ENCODE measurements at regions not wholly inside any gene's neighbourhood (a gene's known extent, or its start where the extent isn't known, plus 50 kb on each side); places are given as distances from the start of the nearest gene placed in this dataset.

DNA sequence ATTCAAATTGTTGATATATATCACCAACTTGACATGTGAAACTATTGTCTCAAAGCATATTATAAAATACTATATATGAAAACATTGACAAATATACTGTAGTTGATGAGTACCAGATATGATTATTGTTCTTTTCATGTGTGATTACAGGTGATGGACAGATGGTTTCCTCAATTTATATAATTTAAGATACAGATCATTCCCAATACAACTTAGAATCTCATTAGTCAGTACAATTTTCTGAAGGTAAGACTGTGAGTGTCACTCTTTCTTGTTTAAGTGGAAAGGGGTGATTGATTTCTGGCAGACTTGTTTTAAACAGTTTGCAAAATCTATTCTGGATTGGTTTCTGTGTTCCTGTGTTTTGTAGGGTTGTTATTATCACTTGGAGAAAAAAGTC, 498.8 kb downstream of the IRS2 start:
- no peak overlapping the region for H2AFZ ChIP-seq (ENCODE audit: low read depth, low read length)
- DNase-seq (ENCODE audit: low read depth) = no peak
- H4K20me1 ChIP-seq (ENCODE audit: insufficient read depth, low read length) = no peaks in the 10 kb centered on the region
- Mint-ChIP-seq H3K4me3 (ENCODE audit: unreplicated experiment) (no peak overlapping the region), H3K4me1 (ENCODE audit: low read depth, unreplicated experiment) (peaks cover 9% of the 10 kb centered on the region), H3K27me3 (ENCODE audit: low read depth, unreplicated experiment) (no peaks in the 10 kb centered on the region), H3K9me3 (ENCODE audit: unreplicated experiment) (no peaks in the 10 kb centered on the region), H3K27ac (ENCODE audit: unreplicated experiment) (no peak overlapping the region), H3K36me3 (ENCODE audit: low read depth, unreplicated experiment) (no peaks in the 10 kb centered on the region)
- no peak overlapping the region for H3K9ac ChIP-seq (ENCODE audit: low read length)
- H3K27ac ChIP-seq (ENCODE audit: low read depth, low read length) = no peak overlapping the region
- H3K27me3 ChIP-seq (ENCODE audit: insufficient read depth, low read length) = no peaks in the 10 kb centered on the region
- no peak for FAIRE-seq
- H3K4me2 ChIP-seq (ENCODE audit: low read length) = no peak overlapping the region
- TF ChIP-seq, protein P1, sequence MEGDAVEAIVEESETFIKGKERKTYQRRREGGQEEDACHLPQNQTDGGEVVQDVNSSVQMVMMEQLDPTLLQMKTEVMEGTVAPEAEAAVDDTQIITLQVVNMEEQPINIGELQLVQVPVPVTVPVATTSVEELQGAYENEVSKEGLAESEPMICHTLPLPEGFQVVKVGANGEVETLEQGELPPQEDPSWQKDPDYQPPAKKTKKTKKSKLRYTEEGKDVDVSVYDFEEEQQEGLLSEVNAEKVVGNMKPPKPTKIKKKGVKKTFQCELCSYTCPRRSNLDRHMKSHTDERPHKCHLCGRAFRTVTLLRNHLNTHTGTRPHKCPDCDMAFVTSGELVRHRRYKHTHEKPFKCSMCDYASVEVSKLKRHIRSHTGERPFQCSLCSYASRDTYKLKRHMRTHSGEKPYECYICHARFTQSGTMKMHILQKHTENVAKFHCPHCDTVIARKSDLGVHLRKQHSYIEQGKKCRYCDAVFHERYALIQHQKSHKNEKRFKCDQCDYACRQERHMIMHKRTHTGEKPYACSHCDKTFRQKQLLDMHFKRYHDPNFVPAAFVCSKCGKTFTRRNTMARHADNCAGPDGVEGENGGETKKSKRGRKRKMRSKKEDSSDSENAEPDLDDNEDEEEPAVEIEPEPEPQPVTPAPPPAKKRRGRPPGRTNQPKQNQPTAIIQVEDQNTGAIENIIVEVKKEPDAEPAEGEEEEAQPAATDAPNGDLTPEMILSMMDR (IDR thresholded peaks at IDR 0.05; ENCODE audit: insufficient read depth, low read depth, low read length) = no peak
- no peak for TF ChIP-seq EZH2 (IDR thresholded peaks at IDR 0.05; ENCODE audit: insufficient read depth, low read length)
- no peaks in the 10 kb centered on the region for H3K36me3 ChIP-seq (ENCODE audit: insufficient read depth, low read length)
- H3K4me1 ChIP-seq (ENCODE audit: insufficient read depth, low read length) = peaks cover 5% of the 10 kb centered on the region
- no peaks in the 10 kb centered on the region for H3K9me3 ChIP-seq (ENCODE audit: insufficient read depth, low read depth, low read length)
- no peak overlapping the region for H3K4me3 ChIP-seq (ENCODE audit: insufficient read depth, low read depth, low read length)
- H3K79me2 ChIP-seq (ENCODE audit: insufficient read depth, low read length) = no peaks in the 10 kb centered on the region

DNA sequence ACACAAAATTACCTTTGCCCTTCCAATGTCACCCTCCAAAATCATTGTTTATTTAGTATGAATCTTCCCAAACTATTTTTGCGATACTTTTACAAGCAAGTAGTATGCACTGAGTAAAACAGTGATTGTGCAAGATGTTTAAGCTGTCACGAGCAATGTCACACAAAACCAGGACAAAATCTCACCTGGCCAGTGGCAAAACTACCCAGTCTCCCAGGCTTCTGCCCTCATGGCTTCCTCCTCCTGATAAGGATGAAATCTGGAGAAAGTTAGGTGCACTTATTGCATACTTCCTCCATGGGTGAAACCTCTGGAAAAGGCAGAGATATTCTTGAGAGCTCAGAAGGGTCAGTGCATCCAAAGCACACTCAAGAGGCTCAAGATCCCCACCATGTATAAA, 500.8 kb downstream of the IRS2 start:
- H2AFZ ChIP-seq (ENCODE audit: low read depth, low read length) = no peak overlapping the region
- no peaks in the 10 kb centered on the region for H3K27me3 ChIP-seq (ENCODE audit: insufficient read depth, low read length)
- peaks cover 3% of the 10 kb centered on the region for H3K9me3 Mint-ChIP-seq (ENCODE audit: unreplicated experiment)
- H3K4me3 Mint-ChIP-seq (ENCODE audit: unreplicated experiment) = no peak overlapping the region
- H3K9me3 ChIP-seq (ENCODE audit: insufficient read depth, low read depth, low read length) = no peaks in the 10 kb centered on the region
- no peaks in the 10 kb centered on the region for H3K79me2 ChIP-seq (ENCODE audit: insufficient read depth, low read length)
- H3K27ac ChIP-seq (ENCODE audit: low read depth, low read length) = no peak overlapping the region
- H3K27me3 Mint-ChIP-seq (ENCODE audit: low read depth, unreplicated experiment) = no peaks in the 10 kb centered on the region
- no peak overlapping the region for H3K27ac Mint-ChIP-seq (ENCODE audit: unreplicated experiment)
- peaks cover 5% of the 10 kb centered on the region for H3K4me1 ChIP-seq (ENCODE audit: insufficient read depth, low read length)
- no peak overlapping the region for H3K4me3 ChIP-seq (ENCODE audit: insufficient read depth, low read depth, low read length)
- peaks cover 9% of the 10 kb centered on the region for H3K4me1 Mint-ChIP-seq (ENCODE audit: low read depth, unreplicated experiment)
- no peak overlapping the region for H3K4me2 ChIP-seq (ENCODE audit: low read length)
- H4K20me1 ChIP-seq (ENCODE audit: insufficient read depth, low read length) = no peaks in the 10 kb centered on the region
- DNase-seq (ENCODE audit: low read depth) (no peak), FAIRE-seq (no peak)
- no peak overlapping the region for H3K9ac ChIP-seq (ENCODE audit: low read length)
- H3K36me3 ChIP-seq (ENCODE audit: insufficient read depth, low read length) = no peaks in the 10 kb centered on the region
- TF ChIP-seq, protein P1 (IDR thresholded peaks at IDR 0.05; ENCODE audit: insufficient read depth, low read depth, low read length) = no peak
- no peak for TF ChIP-seq EZH2 (IDR thresholded peaks at IDR 0.05; ENCODE audit: insufficient read depth, low read length)
- no peaks in the 10 kb centered on the region for H3K36me3 Mint-ChIP-seq (ENCODE audit: low read depth, unreplicated experiment)

DNA sequence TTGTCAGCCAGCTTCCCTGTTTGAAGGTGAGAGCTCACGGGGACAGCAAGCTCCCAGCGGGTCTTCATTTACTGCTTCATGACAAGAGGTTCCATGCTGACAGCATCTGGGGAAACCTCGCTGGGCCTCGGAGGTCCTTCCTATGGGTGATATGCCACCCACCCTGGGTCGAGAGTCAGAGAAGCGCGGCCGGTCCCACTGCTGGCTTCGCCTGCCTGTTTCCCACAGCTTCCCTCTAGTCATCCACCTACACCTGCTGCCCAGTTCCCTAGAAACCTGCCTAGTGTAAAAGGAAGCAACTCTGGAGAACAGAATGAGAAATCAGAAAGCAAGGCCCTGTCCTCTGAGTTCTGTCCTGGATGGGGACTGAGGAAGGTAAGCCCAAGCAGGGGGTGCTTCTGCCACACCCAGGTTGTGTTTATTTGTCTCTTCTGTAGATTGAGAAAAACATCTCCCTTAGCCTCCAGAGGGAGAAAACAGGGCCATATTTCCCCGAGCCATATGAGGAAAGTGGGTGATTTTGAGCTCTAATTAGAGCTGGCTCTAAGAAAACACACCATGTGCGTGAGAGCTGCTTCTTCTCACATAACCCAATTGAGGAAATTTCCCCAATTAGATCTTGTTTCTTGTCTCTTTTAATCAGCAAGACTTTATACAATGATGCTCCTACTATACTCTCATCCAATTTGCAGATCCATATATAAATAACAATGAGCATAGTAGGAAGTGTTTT, 504.3 kb downstream of the IRS2 start:
- Mint-ChIP-seq H3K27ac (ENCODE audit: unreplicated experiment) (peak overlapping the region; percentile 41), H3K27me3 (ENCODE audit: low read depth, unreplicated experiment) (no peaks in the 10 kb centered on the region), H3K9me3 (ENCODE audit: unreplicated experiment) (peaks cover 5% of the 10 kb centered on the region), H3K4me1 (ENCODE audit: low read depth, unreplicated experiment) (peaks cover 2% of the 10 kb centered on the region), H3K4me3 (ENCODE audit: unreplicated experiment) (no peak overlapping the region), H3K36me3 (ENCODE audit: low read depth, unreplicated experiment) (no peaks in the 10 kb centered on the region)
- DNase-seq (ENCODE audit: low read depth) (no peak), FAIRE-seq (no peak)
- Histone ChIP-seq H3K79me2 (ENCODE audit: insufficient read depth, low read length) (no peaks in the 10 kb centered on the region), H2AFZ (ENCODE audit: low read depth, low read length) (no peak overlapping the region), H3K27me3 (ENCODE audit: insufficient read depth, low read length) (no peaks in the 10 kb centered on the region), H3K36me3 (ENCODE audit: insufficient read depth, low read length) (no peaks in the 10 kb centered on the region), H3K4me3 (ENCODE audit: insufficient read depth, low read depth, low read length) (no peak overlapping the region), H3K4me1 (ENCODE audit: insufficient read depth, low read length) (no peaks in the 10 kb centered on the region), H3K4me2 (ENCODE audit: low read length) (no peak overlapping the region), H4K20me1 (ENCODE audit: insufficient read depth, low read length) (no peaks in the 10 kb centered on the region), H3K9ac (ENCODE audit: low read length) (no peak overlapping the region), H3K27ac (ENCODE audit: low read depth, low read length) (no peak overlapping the region), H3K9me3 (ENCODE audit: insufficient read depth, low read depth, low read length) (no peaks in the 10 kb centered on the region)
- no peak for TF ChIP-seq EZH2 (IDR thresholded peaks at IDR 0.05; ENCODE audit: insufficient read depth, low read length)
- TF ChIP-seq, protein P1 (IDR thresholded peaks at IDR 0.05; ENCODE audit: insufficient read depth, low read depth, low read length) = no peak
